Motor neuron (in vitro differentiated cells): ENCODE measurements at regions not wholly inside any gene's neighbourhood (a gene's known extent, or its start where the extent isn't known, plus 50 kb on each side); places are given as distances from the start of the nearest gene placed in this dataset.
"Not testable (repeated sequence)": the region's sequence is repeated elsewhere in the genome, so short reads cannot be mapped to it uniquely, and the experiment has no call there.

ENCODE experiments used
- ATAC-seq, 8 experiments: fragments of 200-7000 bp; cut with Tn5 transposase; replicated peaks in 6 of 8; 2 replicates each; pipeline ENCODE4 v1.8.0; 2021; ENCODE audit warnings: mild to moderate bottlenecking in 8 of 8, moderate library complexity in 8 of 8
- H3K27ac ChIP-seq, 2 donors: fragments of 250-450 bp; sonication (Bioruptor Pico); 2 replicates each; pipeline ENCODE4 v1.9.0; 2021; ENCODE audit warnings: antibody characterized with exemption in 2 of 2, mild to moderate bottlenecking in 2 of 2, moderate library complexity in 1 of 2
- H3K4me1 ChIP-seq, 2 donors: fragments of 250-450 bp; sonication (Bioruptor Pico); replicated peaks in 1 of 2; 2 replicates each; pipeline ENCODE4 v1.6.1; 2021; ENCODE audit warnings: antibody characterized with exemption in 2 of 2, mild to moderate bottlenecking in 2 of 2, moderate library complexity in 1 of 2
- H3K4me3 ChIP-seq, 5 donors: fragments of 250-450 bp; sonication (Bioruptor Pico); 2 replicates each; pipeline ENCODE4 v1.9.0; 2021; ENCODE audit warnings: antibody characterized with exemption in 5 of 5, mild to moderate bottlenecking in 5 of 5, moderate library complexity in 4 of 5
- WGBS, 10 experiments: fragments of 450-650 bp; shearing (Covaris generic); methylation state at CpG; one replicate each; pipeline ENCODE4 v1.0.0; 2022; 5-methylcytosine and 5-hydroxymethylcytosine counted together
- in situ Hi-C, 9 experiments: fragments of 400-800 bp; cut with MboI; loops; one replicate each; pipeline ENCODE4 v1.15.0; 2021; ENCODE audit warnings: low sequenced_read_pairs in 9 of 9, low pct_unique_long_range_greater_than_20kb in 2 of 9; ENCODE audit not compliant: unreplicated experiment in 9 of 9

DNA sequence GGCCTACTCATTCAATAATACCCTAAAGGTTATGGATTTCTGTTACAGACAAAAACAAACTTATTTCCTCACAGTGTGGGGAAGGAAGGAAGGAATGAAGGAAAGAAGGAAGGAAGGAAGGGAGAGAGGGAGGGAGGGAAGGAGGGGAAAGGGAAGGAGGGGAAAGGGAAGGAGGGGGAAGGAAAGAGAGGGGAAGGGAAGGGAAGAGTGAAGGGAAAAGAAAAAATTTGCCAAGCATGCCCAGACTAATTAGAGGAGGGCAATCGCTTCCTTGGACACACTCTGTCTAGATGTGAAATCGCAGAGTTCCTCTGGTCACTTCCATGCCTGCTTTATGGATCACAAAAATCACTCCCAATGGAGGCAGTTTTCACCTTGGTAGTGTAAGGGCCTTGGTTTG lies 570.1 kb upstream of the SOX9 start:
- H3K4me3 ChIP-seq = no peak overlapping the region
- no peak overlapping the region for H3K27ac ChIP-seq
- WGBS, 10 experiments = 20 to 100% methylated on average over 1 to 2 of the region's 2 CpGs; no CpG with 5 or more reads in 8 of the 10 experiments
- in situ Hi-C loops = loop anchor here in 1 of 9 experiments (25.0 kb wide), 1 partner anchor 112 kb away; no protein-coding TSS in a partner anchor
- H3K4me1 ChIP-seq = peaks cover 3 to 7% of the 10 kb centered on the region in 2 donors
- ATAC-seq = no peak

DNA sequence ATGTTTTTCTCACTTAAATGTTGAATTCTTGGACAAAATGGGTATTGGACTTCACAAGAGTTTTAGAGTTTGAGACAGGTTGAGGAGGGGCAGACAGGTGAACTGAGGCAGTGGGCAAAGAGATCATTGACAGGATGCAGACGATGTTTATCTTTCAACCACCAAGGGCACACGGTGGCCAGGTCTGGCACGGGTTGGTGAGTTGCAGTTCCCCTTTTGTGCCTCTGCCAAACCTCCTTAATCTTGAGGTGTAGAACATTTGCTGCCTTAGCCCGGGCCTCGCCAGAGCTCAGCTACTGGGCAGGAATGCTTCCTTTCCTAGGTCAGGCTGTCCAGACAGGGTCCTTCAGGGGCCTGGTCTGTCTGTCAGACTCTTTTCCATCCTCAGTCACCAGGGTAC lies 567.4 kb upstream of the SOX9 start:
- Histone ChIP-seq H3K27ac (no peak overlapping the region), H3K4me1 (peaks cover 3 to 4% of the 10 kb centered on the region in 2 donors), H3K4me3 (no peak overlapping the region)
- 60 to 100% (median 80%) methylated on average over 2 to 3 of the region's 5 CpGs; no CpG with 5 or more reads in 3 of the 10 experiments for WGBS, 10 experiments
- in situ Hi-C loops = loop anchor here in 1 of 9 experiments (25.0 kb wide), 1 partner anchor 109 kb away; no protein-coding TSS in a partner anchor
- ATAC-seq = no peak

DNA sequence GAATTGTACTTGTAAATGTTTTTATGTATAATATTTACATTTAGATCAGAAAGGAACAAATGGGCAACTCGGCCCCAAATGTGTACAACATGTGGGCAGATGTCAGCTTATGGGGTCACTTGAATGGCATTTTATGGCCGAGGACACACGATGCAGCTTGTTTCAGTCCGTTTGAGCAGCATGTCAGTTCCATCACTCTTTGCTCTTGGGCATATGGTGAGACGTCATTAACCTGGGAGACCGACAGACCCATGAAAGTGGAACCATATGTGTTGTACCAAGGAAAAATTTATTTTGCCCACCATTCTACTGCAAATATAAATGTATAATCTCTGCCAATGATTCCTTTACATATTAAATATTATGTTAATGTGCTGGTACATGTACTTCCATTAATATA lies 561.9 kb upstream of the SOX9 start:
- H3K4me1 ChIP-seq = no peaks in the 10 kb centered on the region
- in situ Hi-C loops = loop anchor here in 1 of 9 experiments (25.0 kb wide), 1 partner anchor 103 kb away; no protein-coding TSS in a partner anchor
- WGBS, 10 experiments = 0 to 80% (median 36%) methylated on average over 1 to 6 of the region's 6 CpGs
- ATAC-seq = no peak
- no peak overlapping the region for H3K4me3 ChIP-seq
- no peak overlapping the region for H3K27ac ChIP-seq

DNA sequence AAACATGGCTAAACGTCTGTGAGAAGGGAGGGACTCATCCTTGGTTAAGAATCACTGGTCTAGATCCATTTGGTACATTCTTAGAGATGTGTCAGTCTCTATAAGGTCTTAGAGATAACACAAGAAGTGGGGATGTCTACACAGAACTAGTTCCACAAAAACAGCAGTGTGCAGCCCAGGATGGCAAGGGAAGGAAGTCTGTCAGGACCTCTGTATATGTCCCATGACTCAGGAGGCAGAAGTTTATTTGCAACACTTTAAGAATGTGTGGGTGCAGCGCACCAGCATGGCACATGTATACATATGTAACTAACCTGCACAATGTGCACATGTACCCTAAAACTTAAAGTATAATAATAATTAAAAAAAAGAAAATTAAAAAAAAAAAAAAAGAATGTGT lies 548.5 kb upstream of the SOX9 start:
- H3K27ac ChIP-seq = no peak overlapping the region
- in situ Hi-C loops = loop anchor here in 1 of 9 experiments (25.0 kb wide), 1 partner anchor 90 kb away; no protein-coding TSS in a partner anchor
- WGBS, 10 experiments = 43 to 100% (median 83%) methylated on average over 1 to 2 of the region's 2 CpGs; no CpG with 5 or more reads in 3 of the 10 experiments
- ATAC-seq = no peak
- H3K4me3 ChIP-seq = no peak overlapping the region
- no peaks in the 10 kb centered on the region for H3K4me1 ChIP-seq

DNA sequence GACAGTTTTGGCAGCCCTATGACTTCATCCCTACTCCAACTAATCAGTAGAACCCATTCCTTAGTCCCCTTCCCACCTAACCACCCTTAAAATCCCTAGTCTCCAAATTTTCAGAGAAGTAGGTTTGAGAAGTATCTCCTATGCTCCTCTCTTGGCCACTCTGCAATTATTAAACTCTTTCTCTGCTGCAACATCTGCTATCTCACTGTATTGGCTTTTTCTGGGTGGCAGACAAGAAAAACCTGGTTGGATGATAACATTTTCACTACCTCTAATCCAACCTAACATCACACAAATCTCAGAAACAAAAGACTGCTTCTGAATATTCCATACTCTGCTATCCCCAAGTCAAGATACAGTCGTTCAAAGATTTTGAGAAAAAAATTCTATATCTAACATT lies 542.4 kb upstream of the SOX9 start:
- in situ Hi-C loops = no loop called here
- H3K4me3 ChIP-seq = no peak overlapping the region
- H3K27ac ChIP-seq = no peak overlapping the region
- no peaks in the 10 kb centered on the region for H3K4me1 ChIP-seq
- 44 to 100% (median 71%) methylated on average over 1 of the region's 1 CpG; no CpG with 5 or more reads in 5 of the 10 experiments for WGBS, 10 experiments
- no peak for ATAC-seq

DNA sequence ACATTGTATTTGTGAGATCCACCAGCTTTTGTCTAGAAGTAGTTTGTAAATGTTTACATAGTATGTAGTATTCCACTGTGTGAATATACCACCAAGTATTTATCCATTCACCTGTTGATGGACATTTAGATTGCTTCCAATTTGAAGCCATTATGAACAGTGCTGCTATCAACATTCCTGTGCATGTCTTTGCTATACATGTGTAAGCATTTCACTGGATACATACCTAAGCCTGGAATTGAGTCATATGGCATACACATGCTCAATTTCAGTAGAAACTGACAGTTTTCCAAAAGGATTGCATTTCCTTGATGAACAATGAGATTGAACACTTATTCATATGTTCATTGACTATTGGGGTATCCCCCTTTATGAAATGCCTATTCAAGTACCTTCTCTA lies 540.6 kb upstream of the SOX9 start:
- ATAC-seq = no peak
- in situ Hi-C loops = no loop called here
- H3K27ac ChIP-seq = no peak overlapping the region
- H3K4me1 ChIP-seq = peaks cover 0 to 3% of the 10 kb centered on the region in 2 donors
- no peak overlapping the region for H3K4me3 ChIP-seq

DNA sequence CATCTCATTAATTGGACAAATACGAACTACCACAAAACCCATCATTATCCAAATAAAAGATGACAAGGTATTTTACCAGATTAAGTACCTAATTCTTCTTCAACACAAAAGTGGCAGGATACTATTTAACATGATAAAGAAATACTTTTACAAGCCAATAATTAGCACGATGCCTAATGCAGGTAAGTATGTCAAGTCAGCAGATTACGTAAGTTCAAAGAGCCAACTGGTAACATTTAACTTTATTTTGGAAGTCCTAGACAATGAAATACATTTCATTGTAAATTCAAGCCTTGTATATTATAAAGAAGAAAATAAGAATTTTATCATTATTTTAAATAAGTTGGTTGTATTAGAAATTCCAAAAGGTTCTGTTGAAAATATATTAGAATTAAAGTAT lies 535.3 kb upstream of the SOX9 start:
- no peak overlapping the region for H3K4me3 ChIP-seq
- peaks cover 0 to 6% of the 10 kb centered on the region in 2 donors for H3K4me1 ChIP-seq
- in situ Hi-C loops = no loop called here
- H3K27ac ChIP-seq = no peak overlapping the region
- no peak for ATAC-seq
- WGBS, 10 experiments = 64 to 86% (median 77%) methylated on average over 2 to 3 of the region's 3 CpGs

DNA sequence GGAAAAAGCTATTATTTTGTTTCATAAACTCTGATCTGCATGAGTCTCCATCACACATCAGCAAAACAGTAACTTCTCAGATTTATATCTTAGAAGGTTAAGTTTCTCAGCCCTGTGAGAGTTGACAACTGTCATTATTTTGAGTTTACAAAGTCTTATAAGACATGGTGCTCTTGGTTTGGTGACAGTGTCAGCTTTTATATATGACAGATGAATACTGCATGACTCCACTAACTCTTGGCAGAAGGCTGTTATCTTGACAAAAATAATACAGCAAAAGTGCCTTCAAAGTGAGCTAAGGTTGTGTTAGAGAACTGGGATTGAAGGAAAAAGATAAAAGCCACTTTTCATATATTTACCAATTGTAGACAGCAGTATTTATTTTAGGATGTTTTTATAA lies 528.4 kb upstream of the SOX9 start:
- in situ Hi-C loops = no loop called here

DNA sequence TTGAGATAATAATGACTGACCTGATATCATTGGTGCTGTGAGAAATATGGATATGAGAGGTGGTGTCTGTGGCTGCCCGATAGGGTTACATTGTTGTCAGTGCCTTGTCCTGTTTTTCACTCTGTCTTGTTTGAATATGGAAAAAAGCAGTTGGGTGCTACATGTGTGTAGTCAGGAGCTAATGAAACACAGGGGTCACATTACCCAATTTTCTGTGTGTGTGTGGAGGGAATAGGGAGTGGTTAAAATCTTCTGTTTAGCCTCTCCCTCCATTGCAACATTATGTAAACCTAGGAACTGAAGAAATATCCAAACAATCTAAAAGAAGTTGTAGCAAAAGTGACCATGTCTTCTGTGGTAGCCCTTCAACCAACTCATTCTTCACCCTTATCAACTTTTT lies 527.7 kb upstream of the SOX9 start:
- WGBS, 10 experiments = 86 to 100% (median 89%) methylated on average over 1 of the region's 1 CpG; no CpG with 5 or more reads in 6 of the 10 experiments
- in situ Hi-C loops = no loop called here
- ATAC-seq = peak in 2 of 8 experiments; percentile 61 to 76
- no peak overlapping the region for H3K27ac ChIP-seq
- H3K4me1 ChIP-seq = no peaks in the 10 kb centered on the region
- H3K4me3 ChIP-seq = no peak overlapping the region

More for the DNA sequence above, 528.4 kb upstream of the SOX9 start:
- Histone ChIP-seq H3K4me3 (no peak overlapping the region), H3K4me1 (no peaks in the 10 kb centered on the region), H3K27ac (no peak overlapping the region)
- ATAC-seq = no peak

DNA sequence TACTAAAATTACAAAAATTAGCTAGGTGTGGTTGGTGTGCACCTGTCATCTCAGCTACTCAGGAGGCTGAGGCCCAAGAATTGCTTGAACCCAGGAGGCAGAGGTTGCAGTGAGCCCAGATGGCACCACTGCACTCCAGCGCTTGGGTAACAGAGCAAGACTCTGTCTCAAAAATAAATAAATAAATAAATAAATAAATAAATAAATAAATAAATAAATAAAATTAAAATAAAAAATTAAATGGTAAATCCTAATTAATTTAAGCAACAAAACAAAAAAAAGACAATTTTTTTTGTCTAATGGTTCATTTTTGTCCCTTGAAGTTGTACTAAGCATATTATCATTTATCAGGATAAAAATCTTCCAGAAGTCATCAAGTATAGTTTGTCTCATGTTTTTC lies 521.2 kb upstream of the SOX9 start:
- H3K27ac ChIP-seq, in situ Hi-C loops, H3K4me3 ChIP-seq, H3K4me1 ChIP-seq, ATAC-seq: not testable (repeated sequence)
- WGBS, 10 experiments = 100% methylated on average over 1 of the region's 1 CpG; no CpG with 5 or more reads in 1 of the 10 experiments

DNA sequence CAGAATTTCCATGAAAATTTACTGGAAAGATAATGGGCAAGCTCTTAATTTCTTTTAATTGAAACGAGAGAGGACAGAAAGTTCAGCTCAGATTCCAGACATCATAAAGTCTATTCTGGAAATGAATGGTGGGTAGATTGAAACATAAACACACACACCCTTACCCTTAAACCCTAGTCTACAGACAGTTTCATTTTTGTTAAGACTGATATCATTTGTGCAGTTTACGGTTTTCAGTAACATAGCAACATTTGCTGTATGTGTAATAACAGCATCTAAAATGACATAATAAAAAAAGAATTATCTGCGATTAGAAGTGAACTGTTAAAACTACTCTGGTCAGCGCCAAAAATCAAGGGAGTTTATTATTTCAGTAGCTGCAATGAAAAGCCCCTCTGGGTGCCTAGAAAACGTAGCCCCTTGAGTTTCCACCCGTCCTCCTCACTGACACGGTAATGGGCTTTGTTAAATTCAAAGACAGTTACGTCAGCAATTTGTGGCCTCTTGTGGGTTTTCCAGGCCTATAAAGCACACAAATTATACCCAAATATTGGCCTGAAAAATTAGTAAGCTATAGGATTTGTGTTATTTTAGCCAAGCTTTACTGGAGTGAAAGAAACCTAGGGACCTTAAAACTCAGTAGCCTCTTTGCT lies 520.6 kb upstream of the SOX9 start:
- WGBS, 10 experiments = 34 to 95% (median 75%) methylated on average over 3 to 8 of the region's 8 CpGs
- H3K4me1 ChIP-seq = no peaks in the 10 kb centered on the region
- in situ Hi-C loops = no loop called here
- no peak for ATAC-seq
- no peak overlapping the region for H3K4me3 ChIP-seq
- H3K27ac ChIP-seq = no peak overlapping the region

DNA sequence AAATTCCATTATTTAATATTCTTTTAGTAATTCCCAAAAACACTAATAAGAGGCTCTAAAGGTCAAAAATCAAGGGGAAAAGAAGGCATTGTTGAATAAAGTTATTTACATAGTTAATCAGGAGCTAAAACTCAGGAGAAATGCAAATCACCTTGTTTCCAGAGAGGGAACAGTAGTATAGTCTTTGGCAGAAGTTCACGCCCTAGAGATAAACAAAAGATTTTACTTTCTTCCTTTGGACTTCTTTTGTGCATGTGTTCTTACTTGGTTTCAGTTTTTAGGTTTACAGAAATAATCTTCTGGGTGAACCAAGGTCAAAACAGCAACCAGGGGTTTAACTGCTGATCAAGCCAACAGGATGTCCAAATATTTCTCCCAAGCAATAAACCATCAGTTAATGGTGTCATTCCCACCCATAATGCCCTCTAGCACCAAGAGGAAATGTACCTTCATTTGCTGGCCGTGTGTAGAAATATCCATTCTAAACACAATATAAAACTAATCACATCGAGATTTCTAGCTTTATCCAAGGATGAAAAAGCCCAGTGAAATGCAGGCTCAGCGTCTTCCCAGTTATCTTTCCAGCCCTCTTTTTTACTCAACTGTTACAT lies 518.8 kb upstream of the SOX9 start:
- Histone ChIP-seq H3K4me1 (no peaks in the 10 kb centered on the region), H3K27ac (no peak overlapping the region), H3K4me3 (no peak overlapping the region)
- in situ Hi-C loops = no loop called here
- WGBS, 10 experiments = 29 to 100% (median 83%) methylated on average over 1 to 4 of the region's 4 CpGs; no CpG with 5 or more reads in 1 of the 10 experiments
- no peak for ATAC-seq

DNA sequence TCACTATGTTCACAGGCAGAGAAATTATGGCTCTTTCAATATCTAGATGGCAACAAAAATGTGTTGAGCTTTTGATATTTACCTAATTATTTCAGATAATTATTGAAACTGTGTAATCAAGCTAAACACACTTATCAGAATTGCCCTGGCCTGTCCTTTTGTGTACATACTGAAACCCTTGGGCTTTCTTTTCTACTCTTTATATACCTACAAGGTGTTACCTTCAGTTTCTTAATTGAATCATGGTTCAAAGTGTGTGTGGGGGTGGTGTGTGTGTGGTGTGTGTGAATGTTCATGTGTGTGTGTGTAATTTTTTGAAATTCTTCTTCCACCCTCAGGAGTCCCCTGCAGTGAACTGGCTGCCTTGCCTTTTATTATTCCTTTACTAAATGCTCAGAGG lies 506.8 kb upstream of the SOX9 start:
- Histone ChIP-seq H3K4me3 (no peak overlapping the region), H3K4me1 (no peaks in the 10 kb centered on the region), H3K27ac (no peak overlapping the region)
- ATAC-seq = no peak
- in situ Hi-C loops = no loop called here

DNA sequence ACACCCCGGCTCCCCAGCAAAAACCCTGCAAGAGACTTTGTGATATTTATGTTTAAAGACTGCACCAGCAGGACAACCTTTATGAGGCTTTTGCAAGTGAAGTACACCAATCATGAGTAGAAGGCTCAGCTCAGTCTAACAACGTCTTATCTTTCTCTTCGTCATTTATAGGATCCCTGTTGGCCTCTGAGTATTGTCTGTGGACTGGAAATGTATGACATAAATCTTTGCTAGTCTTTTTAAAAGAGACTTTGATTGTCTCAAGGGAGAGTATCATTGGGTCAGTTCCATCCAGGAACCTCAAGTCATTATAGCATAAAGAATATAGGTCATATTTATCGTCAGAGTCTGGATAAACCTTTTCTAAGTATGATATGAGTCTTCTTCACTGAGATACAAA lies 505.0 kb upstream of the SOX9 start:
- H3K4me3 ChIP-seq = no peak overlapping the region
- H3K4me1 ChIP-seq = no peaks in the 10 kb centered on the region
- no peak overlapping the region for H3K27ac ChIP-seq
- in situ Hi-C loops = no loop called here
- WGBS, 10 experiments = 29 to 100% (median 66%) methylated on average over 1 to 4 of the region's 4 CpGs; no CpG with 5 or more reads in 1 of the 10 experiments
- ATAC-seq = no peak
